Hippocampal formation (tissue), 2 donors: ENCODE measurements at regions not wholly inside any gene's neighbourhood (a gene's known extent, or its start where the extent isn't known, plus 50 kb on each side); places are given as distances from the start of the nearest gene placed in this dataset.
"Not testable (repeated sequence)": the region's sequence is repeated elsewhere in the genome, so short reads cannot be mapped to it uniquely, and the experiment has no call there.

Source experiments
- DNase-seq, 2 donors: peaks; one replicate each; lab custom pipeline; 2025; lab: John Stamatoyannopoulos, UW

DNA sequence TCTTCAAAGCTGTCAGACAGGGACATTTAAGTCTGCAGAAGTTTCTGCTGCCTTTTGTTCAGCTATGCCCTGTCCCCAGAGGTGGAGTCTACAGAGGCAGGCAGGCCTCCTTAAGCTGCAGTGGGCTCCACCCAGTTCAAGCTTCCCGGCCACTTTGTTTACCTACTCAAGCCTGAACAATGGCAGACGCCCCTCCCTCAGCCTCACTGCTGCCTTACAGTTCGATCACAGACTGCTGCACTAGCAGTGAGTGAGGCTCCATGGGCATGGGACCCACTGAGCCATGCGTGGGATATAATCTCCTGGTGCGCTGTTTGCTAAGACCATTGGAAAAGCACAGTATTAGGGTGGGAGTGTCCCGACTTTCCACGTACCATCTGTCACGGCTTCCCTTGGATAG is 585.9 kb upstream of the HS3ST5 start:
- not testable (repeated sequence) for DNase-seq

- peak in 1 of 2 donors; percentile 4 for DNase-seq
These were observed 563.3 kb upstream of the HS3ST5 start for GRCh38 chr6:114906096-114906495.

GRCh38 chr6:114897536-114897935 is 554.7 kb upstream of the HS3ST5 start:
- DNase-seq, result no peak

GRCh38 chr6:114892211-114892610 is 549.4 kb upstream of the HS3ST5 start:
- DNase-seq, result no peak

DNA sequence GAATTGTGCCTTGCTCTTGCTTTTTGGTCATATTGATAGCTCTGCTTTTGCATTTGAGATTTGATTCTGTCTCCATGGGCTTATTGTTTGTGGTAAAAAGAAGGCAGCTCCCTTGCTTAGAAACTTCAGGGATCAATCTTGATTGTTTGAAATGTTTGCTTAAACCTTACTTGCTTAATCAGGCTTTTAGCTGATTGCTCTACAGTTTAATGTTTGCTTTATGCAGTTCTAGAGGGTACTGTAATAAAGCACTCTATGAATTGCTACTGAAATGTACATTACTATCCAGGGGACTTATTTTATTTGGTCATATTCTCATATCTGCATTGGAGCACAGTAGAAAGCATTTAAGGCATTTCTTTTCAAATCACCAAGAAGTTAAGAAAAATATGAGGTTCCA is 545.4 kb upstream of the HS3ST5 start:
- no peak for DNase-seq

GRCh38 chr6:114886670-114887436 is 544.0 kb upstream of the HS3ST5 start:
- no peak for DNase-seq

DNA sequence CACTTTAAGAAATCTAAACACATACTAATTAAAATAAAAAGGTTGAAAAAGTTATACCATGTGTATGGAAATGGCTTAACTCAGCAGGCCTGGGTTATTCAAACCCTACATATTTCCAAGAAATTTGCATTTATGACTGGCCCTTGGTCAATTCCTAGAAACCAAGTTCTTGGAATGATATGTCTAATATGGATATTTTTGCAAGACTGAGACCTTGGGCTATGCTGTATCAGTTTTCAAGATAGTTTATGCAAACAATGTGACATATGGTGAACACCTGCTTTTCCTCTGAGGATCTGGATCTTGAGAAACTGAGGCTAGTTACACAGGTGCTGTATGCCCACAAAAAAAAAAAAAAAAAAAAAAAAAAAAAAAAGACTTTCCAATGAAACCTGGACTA is 536.9 kb upstream of the HS3ST5 start:
- no peak for DNase-seq

- no peak for DNase-seq
These were observed 535.3 kb upstream of the HS3ST5 start for GRCh38 chr6:114878091-114878490.

- DNase-seq, result no peak
These were observed 531.6 kb upstream of the HS3ST5 start for GRCh38 chr6:114874410-114874809.

- DNase-seq, result not testable (repeated sequence)
These were observed 522.7 kb upstream of the HS3ST5 start for GRCh38 chr6:114865506-114865905.

DNA sequence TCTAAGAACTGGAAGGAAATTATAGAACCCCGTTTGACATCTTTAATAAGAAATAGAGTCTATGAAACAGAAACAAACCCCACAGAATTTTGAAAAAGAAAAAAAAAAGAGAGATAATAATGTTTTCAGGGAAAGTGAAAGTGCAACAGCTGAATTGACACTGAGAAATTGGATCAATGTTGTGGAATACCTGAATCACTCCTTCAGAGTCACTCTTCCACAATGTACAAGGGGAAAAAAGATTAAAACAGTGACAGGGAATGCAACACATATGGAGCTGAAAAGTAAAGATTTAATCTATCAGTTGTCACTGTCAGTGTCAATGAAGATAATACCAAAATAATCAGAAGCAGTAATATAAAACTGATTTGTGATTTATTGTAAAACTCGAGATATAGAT is 520.8 kb upstream of the HS3ST5 start:
- no peak for DNase-seq

GRCh38 chr6:114862819-114863218 is 520.0 kb upstream of the HS3ST5 start:
- no peak for DNase-seq

- DNase-seq, result no peak
These were observed 519.2 kb upstream of the HS3ST5 start for GRCh38 chr6:114862064-114862463.

- DNase-seq, result no peak
These were observed 501.5 kb upstream of the HS3ST5 start for GRCh38 chr6:114844359-114844758.

DNA sequence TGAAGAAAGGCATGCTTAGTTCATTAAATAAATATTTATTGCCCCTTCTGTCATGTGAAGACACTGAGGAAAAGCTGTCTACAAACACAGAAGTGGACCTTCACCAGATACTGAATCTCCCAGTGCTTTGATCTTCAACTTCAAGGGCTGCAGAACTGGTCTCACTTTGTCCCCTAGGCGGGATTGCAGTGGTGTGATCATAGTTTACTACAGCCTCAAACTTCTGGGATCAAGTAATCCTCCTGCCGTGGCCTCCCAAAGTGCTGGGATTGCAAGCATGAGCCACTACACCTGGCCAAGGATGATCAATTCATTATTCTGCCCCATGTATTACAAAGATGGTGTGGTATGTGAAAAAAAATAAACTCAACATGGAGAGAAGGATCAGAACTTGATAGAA is 496.2 kb upstream of the HS3ST5 start:
- no peak for DNase-seq

DNA sequence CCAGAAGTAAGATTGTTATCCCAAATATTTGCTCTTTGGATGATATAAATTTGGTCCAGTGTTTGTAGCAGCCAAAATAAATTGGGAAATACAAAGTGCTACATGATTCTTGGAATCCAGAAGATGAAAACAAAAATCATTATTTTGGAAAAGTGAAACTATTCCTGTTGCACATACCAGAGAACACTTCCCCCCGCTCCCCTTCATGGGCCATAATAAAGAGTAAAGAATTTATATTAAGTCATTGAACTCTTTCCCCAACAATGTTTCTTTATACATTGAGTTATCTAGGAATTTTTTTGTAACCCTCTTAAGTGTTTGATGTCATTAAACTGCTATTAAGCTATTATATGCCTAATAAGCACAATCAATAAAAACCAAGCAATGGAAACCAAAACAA is 490.4 kb upstream of the HS3ST5 start:
- no peak for DNase-seq

- no peak for DNase-seq
These were observed 487.7 kb upstream of the HS3ST5 start for GRCh38 chr6:114830515-114830914.

DNA sequence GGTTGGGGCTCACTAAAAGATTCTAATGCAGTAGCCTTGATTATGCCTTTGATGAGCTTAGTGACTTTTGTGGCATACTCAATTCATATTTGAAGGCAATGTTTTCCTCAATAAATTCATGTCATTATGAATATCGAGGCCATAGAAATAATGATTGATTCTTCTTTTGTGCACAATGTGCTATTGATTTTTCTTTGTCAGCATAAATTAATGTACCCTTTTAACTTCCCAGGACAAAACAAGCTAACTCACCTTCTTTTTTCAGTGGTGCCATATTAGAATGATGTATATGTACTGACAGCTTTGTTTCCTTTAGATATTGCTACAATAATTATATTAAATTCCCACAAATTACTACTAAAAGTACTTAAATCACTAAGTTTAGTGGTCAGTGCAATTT is 484.3 kb upstream of the HS3ST5 start:
- DNase-seq, result no peak

DNA sequence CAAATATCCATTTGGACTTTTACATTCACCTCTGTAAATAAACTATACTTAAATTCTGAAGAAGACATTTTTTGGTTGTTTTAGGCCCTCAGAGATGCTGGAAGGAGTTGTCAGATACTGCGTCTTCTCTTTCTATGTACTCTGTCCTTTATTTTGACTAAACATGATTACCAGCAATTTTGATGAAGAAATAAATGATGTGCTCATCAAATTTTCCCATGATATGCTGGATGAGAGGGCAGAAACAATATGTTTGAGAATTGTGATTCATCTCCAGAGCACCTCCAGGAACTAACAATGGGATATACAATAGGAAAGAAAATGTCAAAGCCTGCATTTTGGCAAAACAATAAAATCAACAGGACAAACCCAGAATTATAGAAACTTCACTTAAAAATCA is 481.6 kb upstream of the HS3ST5 start:
- DNase-seq, result no peak

DNA sequence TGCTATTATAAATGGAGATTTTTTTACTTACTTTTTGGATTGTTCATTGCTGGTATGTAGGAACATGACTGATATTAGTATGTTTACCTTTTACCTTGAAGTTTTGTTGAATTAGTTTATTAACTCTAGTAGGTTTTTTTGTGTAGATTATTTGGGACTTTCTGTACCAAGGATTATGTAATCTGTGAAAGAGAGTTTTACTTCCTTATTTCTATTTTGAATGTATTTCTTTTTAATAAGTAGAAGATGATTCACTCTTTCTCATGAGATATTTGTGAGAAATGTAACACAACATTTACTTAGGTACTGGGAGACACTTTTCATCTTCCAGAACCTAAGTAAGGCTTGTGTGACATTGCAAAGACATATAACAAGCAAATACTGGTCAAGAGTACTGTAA is 473.9 kb upstream of the HS3ST5 start:
- DNase-seq, result no peak

DNA sequence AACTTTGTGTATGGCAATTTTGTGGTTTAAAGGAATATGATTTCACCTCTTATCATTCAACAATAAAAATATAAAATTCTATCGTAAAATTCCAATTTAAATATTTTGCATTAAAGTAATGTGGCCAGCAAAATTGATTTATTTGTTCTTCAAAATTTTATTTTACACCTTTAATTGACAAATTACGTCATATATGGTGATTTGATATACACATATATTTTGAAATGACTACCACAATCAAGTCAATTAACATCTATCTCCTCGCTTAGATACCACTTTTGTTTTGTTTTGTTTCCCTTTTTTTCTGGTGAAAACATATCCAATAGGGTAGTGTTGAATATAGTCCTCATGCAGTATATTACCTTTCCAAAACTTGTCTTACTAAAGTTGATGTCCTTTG is 467.6 kb upstream of the HS3ST5 start:
- DNase-seq, result no peak

DNA sequence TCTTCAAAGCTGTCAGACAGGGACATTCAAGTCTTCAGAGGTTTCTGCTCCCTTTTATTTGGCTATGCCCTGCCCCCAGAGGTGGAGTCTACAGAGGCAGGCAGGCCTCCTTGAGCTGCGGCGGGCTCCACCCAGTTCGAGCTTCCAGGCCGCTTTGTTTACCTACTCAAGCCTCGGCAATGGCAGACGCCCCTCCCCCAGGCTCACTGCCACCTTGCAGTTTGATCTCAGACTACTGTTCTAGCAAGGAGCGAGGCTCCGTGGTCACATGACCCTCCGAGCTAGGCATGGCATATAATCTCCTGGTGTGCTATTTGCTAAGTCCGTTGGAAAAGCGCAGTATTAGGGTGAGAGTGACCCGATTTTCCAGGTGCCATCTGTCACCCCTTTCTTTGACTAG is 462.6 kb upstream of the HS3ST5 start:
- not testable (repeated sequence) for DNase-seq

DNA sequence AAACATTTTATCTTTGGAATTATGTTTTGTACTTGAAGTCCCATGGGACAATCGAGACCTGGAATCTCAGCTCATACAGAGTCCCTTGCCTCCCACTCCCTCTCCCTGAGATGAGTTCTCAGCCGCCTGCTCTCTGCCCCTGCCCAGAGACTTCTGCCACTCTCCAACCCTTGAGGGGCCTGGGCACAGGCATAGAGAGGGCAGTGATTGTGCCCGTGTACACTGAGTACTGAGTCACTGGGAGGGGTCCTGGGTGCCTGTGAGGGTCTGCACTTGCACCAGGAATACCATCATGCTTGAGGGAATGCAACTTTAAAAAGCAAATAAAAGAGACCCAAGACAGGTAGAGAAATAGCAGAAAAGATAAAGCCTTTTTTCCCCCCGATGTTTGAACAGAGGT is 453.8 kb upstream of the HS3ST5 start:
- no peak for DNase-seq

GRCh38 chr6:114793428-114793827 is 450.6 kb upstream of the HS3ST5 start:
- no peak for DNase-seq
